ENCODE measurements at regions not wholly inside any gene's neighbourhood (a gene's known extent, or its start where the extent isn't known, plus 50 kb on each side); places are given as distances from the start of the nearest gene placed in this dataset.
"Not testable (repeated sequence)": the region's sequence is repeated elsewhere in the genome, so short reads cannot be mapped to it uniquely, and the experiment has no call there.

DNA sequence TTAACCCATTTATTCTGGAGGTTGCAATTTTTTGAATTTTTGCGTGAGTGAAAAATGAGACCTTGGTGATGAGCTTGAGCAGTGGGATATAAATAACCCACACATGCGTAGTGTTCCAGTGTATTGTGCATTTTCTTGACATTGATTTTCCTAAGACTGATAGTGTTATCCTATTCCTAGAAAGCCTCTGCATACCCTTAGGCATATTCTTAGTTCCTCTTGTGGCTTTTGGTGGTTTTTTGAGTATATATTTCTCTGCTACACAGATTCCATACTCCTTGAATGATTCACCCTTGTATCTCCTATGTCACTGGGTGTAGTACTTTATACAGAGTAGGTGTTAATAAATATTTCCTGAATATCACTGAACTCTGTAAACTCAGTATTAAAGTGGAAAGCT lies 363.4 kb upstream of the PDE3A start:
- no peaks in the 10 kb centered on the region for H3K4me1 Mint-ChIP-seq (ENCODE audit: low read depth)
- no peaks in the 10 kb centered on the region for H3K36me3 Mint-ChIP-seq (ENCODE audit: low read depth)

DNA sequence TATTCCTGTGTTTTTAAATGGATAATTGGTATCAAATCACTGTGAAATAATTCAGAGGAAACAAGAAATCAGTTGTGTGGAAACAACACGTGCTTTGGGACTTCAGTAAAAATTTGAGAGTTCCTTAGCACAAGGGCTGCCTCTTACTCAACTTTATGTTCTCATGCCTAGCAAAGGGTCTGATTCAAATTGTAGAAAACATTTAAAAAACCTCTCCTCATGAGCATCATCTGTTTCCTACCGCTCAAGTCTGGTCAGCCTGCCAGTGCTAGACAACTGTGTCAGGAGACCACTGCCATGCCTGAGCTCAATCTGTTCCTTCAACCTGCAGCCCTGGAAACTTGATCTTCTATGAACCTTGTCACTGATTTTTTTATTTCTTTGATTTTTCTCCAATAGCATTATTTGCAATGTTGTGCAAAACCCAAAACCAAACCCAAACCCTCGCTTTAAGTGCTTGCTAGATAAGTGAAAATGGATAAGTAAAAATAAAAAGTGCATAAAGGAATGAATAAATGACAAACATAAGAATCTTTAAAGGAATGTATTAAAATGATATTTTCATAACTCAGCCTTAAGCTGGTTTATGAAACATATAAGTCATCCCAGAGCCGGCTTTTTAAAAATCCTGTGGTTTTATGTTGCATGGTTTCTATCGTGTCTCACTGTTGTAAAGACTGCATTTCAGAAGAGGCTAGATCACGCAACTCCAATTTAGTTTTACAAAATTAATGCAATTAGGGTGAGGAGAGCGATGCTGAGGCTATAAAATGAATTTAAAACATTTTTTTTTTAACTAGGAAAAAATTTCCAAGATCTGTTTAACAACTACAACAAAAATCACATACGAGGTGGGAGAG lies 361.2 kb upstream of the PDE3A start:
- DNase-seq (ENCODE audit: low spot score): no peak
- intact Hi-C loops (cut with micrococcal nuclease): no loop called here
- H3K4me3 Mint-ChIP-seq: no peak overlapping the region
- peaks cover 11% of the 10 kb centered on the region for H3K9me3 Mint-ChIP-seq
- H3K27ac Mint-ChIP-seq: no peak overlapping the region
- no peaks in the 10 kb centered on the region for H3K36me3 Mint-ChIP-seq (ENCODE audit: low read depth)
- no peaks in the 10 kb centered on the region for H3K27me3 Mint-ChIP-seq (ENCODE audit: insufficient read depth)
- no peaks in the 10 kb centered on the region for H3K4me1 Mint-ChIP-seq (ENCODE audit: low read depth)

More for the DNA sequence above, 363.4 kb upstream of the PDE3A start:
- intact Hi-C loops (cut with micrococcal nuclease): no loop called here
- H3K27me3 Mint-ChIP-seq (ENCODE audit: insufficient read depth): no peaks in the 10 kb centered on the region
- H3K27ac Mint-ChIP-seq: no peak overlapping the region
- DNase-seq (ENCODE audit: low spot score): no peak
- peaks cover 6% of the 10 kb centered on the region for H3K9me3 Mint-ChIP-seq
- H3K4me3 Mint-ChIP-seq: no peak overlapping the region

DNA sequence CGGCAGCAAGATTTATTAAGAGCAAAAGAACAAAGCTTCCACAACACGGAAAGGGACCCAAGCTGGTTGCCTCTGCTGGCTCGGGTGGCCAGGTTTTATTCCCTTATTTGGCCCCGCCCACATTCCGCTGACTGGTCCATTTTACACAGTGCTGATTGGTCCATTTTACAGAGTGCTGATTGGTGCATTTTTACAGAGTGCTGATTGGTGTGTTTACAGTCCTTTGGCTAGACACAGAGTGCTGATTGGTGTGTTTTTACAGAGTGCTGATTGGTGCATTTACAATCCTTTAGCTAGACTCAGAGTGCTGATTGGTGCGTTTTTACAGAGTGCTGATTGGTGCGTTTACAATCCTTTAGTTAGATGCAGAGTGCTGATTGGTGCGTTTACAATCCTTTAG lies 358.4 kb upstream of the PDE3A start:
- H3K27ac Mint-ChIP-seq; DNase-seq (ENCODE audit: low spot score); H3K27me3 Mint-ChIP-seq (ENCODE audit: insufficient read depth); H3K36me3 Mint-ChIP-seq (ENCODE audit: low read depth); H3K4me3 Mint-ChIP-seq; intact Hi-C loops (cut with micrococcal nuclease); H3K4me1 Mint-ChIP-seq (ENCODE audit: low read depth): not testable (repeated sequence)
- H3K9me3 Mint-ChIP-seq: peaks cover 11% of the 10 kb centered on the region

DNA sequence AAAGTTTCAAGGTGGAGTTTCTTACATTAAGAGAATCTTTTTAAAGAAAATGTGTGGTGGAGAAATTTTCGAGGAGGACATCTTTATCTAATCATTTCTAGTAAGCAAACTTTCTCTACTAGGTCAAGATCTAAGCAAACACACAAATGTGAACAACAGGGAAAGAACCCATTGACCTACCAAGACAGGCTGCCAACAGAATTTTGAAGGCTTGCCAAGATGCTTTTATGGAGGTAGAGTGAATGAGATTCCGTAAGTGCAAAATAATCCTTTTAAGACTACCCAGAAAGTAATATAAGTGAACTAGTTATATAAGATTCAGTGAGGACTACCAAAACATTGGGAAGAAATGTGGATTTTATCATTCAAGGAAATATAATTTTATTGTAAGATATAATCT lies 357.1 kb upstream of the PDE3A start:
- Mint-ChIP-seq H3K9me3 (peaks cover 11% of the 10 kb centered on the region), H3K27me3 (ENCODE audit: insufficient read depth) (no peaks in the 10 kb centered on the region), H3K4me1 (ENCODE audit: low read depth) (no peaks in the 10 kb centered on the region), H3K27ac (no peak overlapping the region), H3K36me3 (ENCODE audit: low read depth) (no peaks in the 10 kb centered on the region), H3K4me3 (no peak overlapping the region)
- intact Hi-C loops (cut with micrococcal nuclease): no loop called here
- no peak for DNase-seq (ENCODE audit: low spot score)

DNA sequence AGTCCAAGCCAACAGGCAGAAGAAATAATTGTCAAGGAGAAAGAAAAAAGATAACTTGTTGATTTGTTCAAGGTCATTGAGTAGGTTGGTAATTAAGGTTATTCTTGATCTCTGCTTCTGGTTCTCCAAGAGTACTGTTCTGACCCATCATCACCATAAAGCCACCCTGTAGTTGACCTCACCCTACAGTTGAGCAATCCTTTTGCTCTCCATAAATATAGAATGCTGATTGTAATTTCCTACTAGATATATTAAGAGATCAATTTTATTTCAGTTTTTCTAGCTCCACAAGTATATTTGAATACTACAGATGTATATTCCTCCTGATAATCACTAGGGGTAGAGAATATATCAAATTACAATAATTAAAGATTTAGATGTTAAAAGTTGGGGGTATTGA lies 350.5 kb upstream of the PDE3A start:
- no peaks in the 10 kb centered on the region for H3K4me1 Mint-ChIP-seq (ENCODE audit: low read depth)
- DNase-seq (ENCODE audit: low spot score): no peak
- H3K27me3 Mint-ChIP-seq (ENCODE audit: insufficient read depth): no peaks in the 10 kb centered on the region
- H3K27ac Mint-ChIP-seq: no peak overlapping the region
- intact Hi-C loops (cut with micrococcal nuclease): no loop called here
- H3K4me3 Mint-ChIP-seq: no peak overlapping the region
- H3K9me3 Mint-ChIP-seq: no peaks in the 10 kb centered on the region
- H3K36me3 Mint-ChIP-seq (ENCODE audit: low read depth): no peaks in the 10 kb centered on the region

DNA sequence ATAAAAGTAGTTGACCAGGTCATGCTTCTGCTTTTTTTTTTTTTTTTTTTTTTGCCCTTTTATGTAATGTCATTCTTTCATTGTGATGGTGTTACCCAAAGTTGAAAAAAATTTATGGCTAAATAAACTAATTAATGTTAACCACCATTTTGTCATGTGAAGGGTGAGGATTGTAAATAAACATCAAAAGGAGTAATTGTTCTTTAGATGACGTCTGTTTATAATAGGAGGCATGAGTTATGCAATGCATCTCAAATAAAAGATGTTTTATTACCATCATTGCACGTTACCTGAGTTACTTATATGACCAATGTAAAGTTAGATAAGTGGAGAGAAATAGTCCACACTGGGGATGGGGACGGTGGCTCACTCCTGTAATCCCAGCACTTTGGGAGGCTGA lies 349.9 kb upstream of the PDE3A start:
- Mint-ChIP-seq H3K27me3 (ENCODE audit: insufficient read depth) (no peaks in the 10 kb centered on the region), H3K27ac (no peak overlapping the region), H3K4me3 (no peak overlapping the region), H3K36me3 (ENCODE audit: low read depth) (no peaks in the 10 kb centered on the region), H3K9me3 (no peaks in the 10 kb centered on the region), H3K4me1 (ENCODE audit: low read depth) (no peaks in the 10 kb centered on the region)
- DNase-seq (ENCODE audit: low spot score): no peak
- intact Hi-C loops (cut with micrococcal nuclease): no loop called here

DNA sequence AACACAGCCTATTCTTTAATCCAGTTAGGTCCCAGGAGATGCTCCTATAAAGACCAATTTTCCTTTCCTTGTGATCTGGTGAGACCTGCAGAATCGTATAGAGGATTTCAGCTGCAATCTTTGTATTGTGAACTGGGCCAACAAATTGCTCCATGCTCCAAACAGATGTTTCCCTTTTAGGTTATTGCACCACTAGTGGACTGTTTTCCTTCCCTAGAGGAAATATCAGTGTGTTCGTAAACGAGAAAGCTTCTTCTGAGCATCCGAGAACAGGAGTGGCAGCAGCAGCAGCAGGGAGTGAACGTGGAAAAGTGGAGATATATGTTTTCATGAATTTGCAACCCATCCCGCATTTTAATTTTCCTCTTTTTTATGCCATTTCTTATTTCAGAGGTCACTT lies 344.1 kb upstream of the PDE3A start:
- H3K4me1 Mint-ChIP-seq (ENCODE audit: low read depth): no peaks in the 10 kb centered on the region
- H3K36me3 Mint-ChIP-seq (ENCODE audit: low read depth): no peaks in the 10 kb centered on the region
- intact Hi-C loops (cut with micrococcal nuclease): no loop called here
- H3K27me3 Mint-ChIP-seq (ENCODE audit: insufficient read depth): no peaks in the 10 kb centered on the region
- no peak overlapping the region for H3K4me3 Mint-ChIP-seq
- DNase-seq (ENCODE audit: low spot score): no peak
- H3K9me3 Mint-ChIP-seq: no peaks in the 10 kb centered on the region
- no peak overlapping the region for H3K27ac Mint-ChIP-seq

DNA sequence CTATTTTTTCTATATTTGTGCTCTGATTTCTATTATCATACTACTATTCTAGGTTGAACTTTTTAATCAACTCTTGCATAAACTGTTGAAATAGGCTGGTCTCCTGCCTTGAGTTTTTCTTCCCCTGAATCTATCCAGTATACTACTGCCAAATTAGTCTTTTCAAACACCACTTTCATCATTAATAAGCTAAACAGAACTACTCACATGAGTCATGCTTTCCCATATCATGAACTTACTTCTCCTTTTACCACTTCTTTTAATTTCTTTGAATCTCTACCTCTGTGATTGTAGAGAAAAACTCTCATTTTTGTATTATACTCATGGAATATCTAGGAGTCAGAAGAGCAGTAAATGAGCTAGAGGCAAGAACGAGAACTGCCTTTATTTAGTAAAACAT lies 340.3 kb upstream of the PDE3A start:
- DNase-seq (ENCODE audit: low spot score): no peak
- no peak overlapping the region for H3K4me3 Mint-ChIP-seq

DNA sequence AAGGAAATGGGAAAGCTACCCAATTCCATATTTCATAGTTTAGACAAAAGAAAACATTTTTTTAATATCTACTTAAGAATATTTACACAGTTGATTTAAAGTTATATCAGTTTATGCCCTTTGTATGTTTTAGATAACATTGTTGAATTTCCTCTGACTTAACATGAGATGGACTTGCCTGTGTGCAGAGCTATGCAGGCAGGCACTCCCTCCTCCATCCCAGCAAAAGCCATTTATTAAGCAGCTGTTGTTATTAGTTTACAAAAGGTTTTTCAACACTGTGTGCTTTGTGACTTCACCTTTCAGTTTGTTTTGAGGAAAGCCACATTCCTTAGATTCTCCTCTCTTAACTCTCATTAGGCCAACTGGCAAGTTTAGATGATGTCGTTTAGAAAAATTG lies 337.5 kb upstream of the PDE3A start:
- H3K36me3 Mint-ChIP-seq (ENCODE audit: low read depth): no peaks in the 10 kb centered on the region
- intact Hi-C loops (cut with micrococcal nuclease): no loop called here
- H3K4me3 Mint-ChIP-seq: no peak overlapping the region
- DNase-seq (ENCODE audit: low spot score): no peak
- H3K4me1 Mint-ChIP-seq (ENCODE audit: low read depth): no peaks in the 10 kb centered on the region
- H3K9me3 Mint-ChIP-seq: no peaks in the 10 kb centered on the region
- H3K27ac Mint-ChIP-seq: no peak overlapping the region
- no peaks in the 10 kb centered on the region for H3K27me3 Mint-ChIP-seq (ENCODE audit: insufficient read depth)

More for the DNA sequence above, 340.3 kb upstream of the PDE3A start:
- no peaks in the 10 kb centered on the region for H3K36me3 Mint-ChIP-seq (ENCODE audit: low read depth)
- H3K9me3 Mint-ChIP-seq: no peaks in the 10 kb centered on the region
- intact Hi-C loops (cut with micrococcal nuclease): no loop called here
- H3K4me1 Mint-ChIP-seq (ENCODE audit: low read depth): no peaks in the 10 kb centered on the region
- no peaks in the 10 kb centered on the region for H3K27me3 Mint-ChIP-seq (ENCODE audit: insufficient read depth)
- H3K27ac Mint-ChIP-seq: no peak overlapping the region

DNA sequence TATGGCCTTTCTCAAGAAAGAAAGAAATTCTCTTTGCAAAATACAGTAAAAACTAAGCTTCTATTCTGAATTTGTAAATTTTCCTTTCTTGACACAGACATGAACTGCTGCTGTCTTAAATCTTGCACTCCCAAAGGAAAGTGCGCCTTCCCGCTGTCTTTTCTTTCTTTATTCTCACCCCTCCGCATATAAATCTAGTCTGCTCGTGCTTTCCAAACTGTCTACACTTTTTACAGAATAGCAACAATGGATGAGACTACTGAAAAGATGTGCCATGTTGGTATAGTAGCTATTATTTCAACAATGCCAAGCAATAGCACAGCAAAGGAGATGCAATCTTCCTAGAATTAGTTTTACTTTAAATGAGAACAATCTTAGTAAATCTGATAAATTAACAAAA lies 328.8 kb upstream of the PDE3A start:
- DNase-seq (ENCODE audit: low spot score): no peak
- intact Hi-C loops (cut with micrococcal nuclease): no loop called here
- H3K36me3 Mint-ChIP-seq (ENCODE audit: low read depth): no peaks in the 10 kb centered on the region
- H3K4me1 Mint-ChIP-seq (ENCODE audit: low read depth): no peaks in the 10 kb centered on the region
- H3K27me3 Mint-ChIP-seq (ENCODE audit: insufficient read depth): no peaks in the 10 kb centered on the region
- no peaks in the 10 kb centered on the region for H3K9me3 Mint-ChIP-seq
- no peak overlapping the region for H3K27ac Mint-ChIP-seq
- H3K4me3 Mint-ChIP-seq: no peak overlapping the region

DNA sequence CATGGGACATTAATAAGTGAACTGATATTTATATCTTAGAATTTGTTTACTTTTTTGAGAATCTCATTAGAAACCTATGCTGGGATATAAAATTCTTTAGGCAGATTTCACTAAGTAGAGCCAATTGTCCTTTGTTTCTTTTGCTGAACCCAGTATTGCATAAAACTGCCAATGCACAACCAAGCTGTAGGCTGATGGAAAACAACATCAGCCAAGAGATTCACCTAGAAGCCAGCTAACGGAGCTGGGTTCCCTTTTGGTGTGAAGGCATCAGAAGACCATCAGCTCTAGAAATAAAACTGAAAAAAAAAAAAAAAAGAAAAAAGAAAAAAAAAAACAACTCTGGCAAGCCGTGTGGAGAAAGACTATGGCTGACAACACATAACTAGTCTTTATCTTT lies 328.2 kb upstream of the PDE3A start:
- Mint-ChIP-seq H3K27me3 (ENCODE audit: insufficient read depth) (no peaks in the 10 kb centered on the region), H3K4me3 (no peak overlapping the region), H3K27ac (no peak overlapping the region), H3K9me3 (no peaks in the 10 kb centered on the region), H3K36me3 (ENCODE audit: low read depth) (no peaks in the 10 kb centered on the region), H3K4me1 (ENCODE audit: low read depth) (no peaks in the 10 kb centered on the region)
- no peak for DNase-seq (ENCODE audit: low spot score)
- intact Hi-C loops (cut with micrococcal nuclease): no loop called here

DNA sequence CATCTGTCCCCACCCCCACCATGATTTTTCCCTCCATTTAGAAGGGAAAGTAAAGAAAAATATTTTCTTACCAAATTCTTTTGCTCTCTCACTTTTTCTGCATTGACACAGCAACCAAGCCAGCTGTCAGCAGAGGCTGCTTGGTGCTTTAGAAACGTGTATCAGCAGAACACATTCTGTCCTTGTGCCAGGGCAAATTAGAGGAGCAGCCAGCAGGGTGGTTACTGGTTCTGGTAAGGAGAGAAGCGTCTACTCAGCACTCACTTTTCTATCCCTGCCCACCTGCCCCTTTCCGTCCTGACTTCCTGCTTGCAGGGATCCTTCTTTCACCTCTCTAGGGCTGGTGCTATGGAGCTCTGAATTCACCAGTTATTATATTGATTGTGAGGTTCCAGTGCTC lies 327.5 kb upstream of the PDE3A start:
- no peaks in the 10 kb centered on the region for H3K9me3 Mint-ChIP-seq
- H3K4me3 Mint-ChIP-seq: no peak overlapping the region
- no peak for DNase-seq (ENCODE audit: low spot score)
- no peaks in the 10 kb centered on the region for H3K27me3 Mint-ChIP-seq (ENCODE audit: insufficient read depth)
- H3K4me1 Mint-ChIP-seq (ENCODE audit: low read depth): no peaks in the 10 kb centered on the region
- H3K27ac Mint-ChIP-seq: no peak overlapping the region
- H3K36me3 Mint-ChIP-seq (ENCODE audit: low read depth): no peaks in the 10 kb centered on the region
- intact Hi-C loops (cut with micrococcal nuclease): no loop called here

DNA sequence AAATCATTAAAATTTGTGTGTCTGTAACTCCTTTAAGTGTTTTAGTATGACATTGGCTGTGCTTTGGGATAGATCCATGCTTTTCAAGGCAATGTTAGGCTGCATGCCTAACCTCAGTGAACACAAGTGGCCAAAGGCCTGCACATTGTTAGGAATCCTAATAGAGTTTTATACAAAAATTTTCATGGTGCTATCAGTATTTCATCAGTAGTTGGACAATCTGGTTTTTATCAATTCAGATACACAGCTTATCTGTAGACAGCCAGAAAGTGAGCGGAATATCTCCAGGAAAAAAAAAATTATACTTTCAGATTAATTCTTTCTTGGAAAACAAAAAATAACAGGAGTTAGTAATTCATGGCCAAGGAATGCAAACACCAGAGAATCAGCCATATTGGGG lies 324.0 kb upstream of the PDE3A start:
- intact Hi-C loops (cut with micrococcal nuclease): no loop called here
- H3K4me1 Mint-ChIP-seq (ENCODE audit: low read depth): no peaks in the 10 kb centered on the region
- peaks cover 3% of the 10 kb centered on the region for H3K9me3 Mint-ChIP-seq
- no peaks in the 10 kb centered on the region for H3K36me3 Mint-ChIP-seq (ENCODE audit: low read depth)
- no peak for DNase-seq (ENCODE audit: low spot score)
- H3K27ac Mint-ChIP-seq: no peak overlapping the region
- H3K27me3 Mint-ChIP-seq (ENCODE audit: insufficient read depth): no peaks in the 10 kb centered on the region
- no peak overlapping the region for H3K4me3 Mint-ChIP-seq

DNA sequence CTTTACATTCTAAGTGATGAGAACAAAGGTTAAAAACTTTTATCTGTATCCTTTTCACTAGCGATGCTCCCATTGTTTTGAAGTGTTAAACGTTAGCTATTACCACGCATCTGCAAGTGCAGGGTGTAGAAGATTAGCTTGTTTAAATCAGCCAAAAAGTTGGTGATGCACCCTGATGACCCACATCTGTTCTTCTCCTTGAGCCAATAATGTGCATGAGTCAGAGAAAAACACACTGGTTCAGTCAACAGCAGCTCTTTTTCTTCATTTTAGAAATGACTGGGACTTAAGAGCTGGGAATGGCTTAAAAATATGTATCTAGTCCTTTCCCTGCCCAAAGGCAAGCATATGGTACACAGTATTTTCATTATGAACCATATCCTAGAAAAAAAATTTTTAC lies 323.5 kb upstream of the PDE3A start:
- H3K36me3 Mint-ChIP-seq (ENCODE audit: low read depth): no peaks in the 10 kb centered on the region
- intact Hi-C loops (cut with micrococcal nuclease): no loop called here

More for the DNA sequence above, 323.5 kb upstream of the PDE3A start:
- DNase-seq (ENCODE audit: low spot score): no peak
- H3K9me3 Mint-ChIP-seq: peaks cover 3% of the 10 kb centered on the region
- no peak overlapping the region for H3K27ac Mint-ChIP-seq
- H3K4me3 Mint-ChIP-seq: no peak overlapping the region
- no peaks in the 10 kb centered on the region for H3K4me1 Mint-ChIP-seq (ENCODE audit: low read depth)
- H3K27me3 Mint-ChIP-seq (ENCODE audit: insufficient read depth): no peaks in the 10 kb centered on the region
